ENCODE measurements at regions not wholly inside any gene's neighbourhood (a gene's known extent, or its start where the extent isn't known, plus 50 kb on each side); places are given as distances from the start of the nearest gene placed in this dataset.

GRCh38 chr5:3194271-3194670 is 401.4 kb upstream of the IRX1 start:
- ChIA-PET CTCF (no interaction called here), POLR2A (no interaction called here)
- TF ChIP-seq CTBP1 (IDR thresholded peaks at IDR 0.05; ENCODE audit: borderline replicate concordance): no peak
- TF ChIP-seq PKNOX1 (IDR thresholded peaks at IDR 0.05): no peak
- TF ChIP-seq L3MBTL2 (conservative IDR thresholded peaks at IDR 0.05): no peak
- no peak for TF ChIP-seq ZNF384 (IDR thresholded peaks at IDR 0.05)
- no peak for TF ChIP-seq NFRKB (IDR thresholded peaks at IDR 0.05)
- no peak for TF ChIP-seq ELF4 (IDR thresholded peaks at IDR 0.05)
- no peak for TF ChIP-seq FOXK2 (IDR thresholded peaks at IDR 0.05)
- TF ChIP-seq FOXM1 (IDR thresholded peaks at IDR 0.05; ENCODE audit: borderline replicate concordance): no peak
- no peak for TF ChIP-seq SP1 (IDR thresholded peaks at IDR 0.05)
- TF ChIP-seq BHLHE40 (IDR thresholded peaks at IDR 0.05; ENCODE audit: borderline replicate concordance): no peak
- TF ChIP-seq TARDBP (IDR thresholded peaks at IDR 0.05): no peak
- no peak for TF ChIP-seq SUZ12 (IDR thresholded peaks at IDR 0.05)
- no peak for TF ChIP-seq FOXA1 (IDR thresholded peaks at IDR 0.05)
- TF ChIP-seq HDGF (IDR thresholded peaks at IDR 0.05; ENCODE audit: borderline replicate concordance): no peak
- TF ChIP-seq LEF1 (IDR thresholded peaks at IDR 0.05; ENCODE audit: borderline replicate concordance): no peak
- TF ChIP-seq ARNT (IDR thresholded peaks at IDR 0.05): no peak

GRCh38 chr5:3191585-3191984 is 404.0 kb upstream of the IRX1 start:
- no peak for DNase-seq (ENCODE audit: extremely low spot score)
- TF ChIP-seq FOXM1 (IDR thresholded peaks at IDR 0.05; ENCODE audit: borderline replicate concordance): no peak
- no peak for TF ChIP-seq FOXA1 (IDR thresholded peaks at IDR 0.05)
- TF ChIP-seq PKNOX1 (IDR thresholded peaks at IDR 0.05): no peak
- no peak for TF ChIP-seq LEF1 (IDR thresholded peaks at IDR 0.05; ENCODE audit: borderline replicate concordance)
- no peak for TF ChIP-seq SP1 (IDR thresholded peaks at IDR 0.05)
- no peak for TF ChIP-seq TARDBP (IDR thresholded peaks at IDR 0.05)
- no peak for TF ChIP-seq ARNT (IDR thresholded peaks at IDR 0.05)
- TF ChIP-seq NFRKB (IDR thresholded peaks at IDR 0.05): no peak
- no peak for TF ChIP-seq HDGF (IDR thresholded peaks at IDR 0.05; ENCODE audit: borderline replicate concordance)
- TF ChIP-seq BHLHE40 (IDR thresholded peaks at IDR 0.05; ENCODE audit: borderline replicate concordance): no peak
- no peak for TF ChIP-seq FOXK2 (IDR thresholded peaks at IDR 0.05)
- no peak for TF ChIP-seq ZNF384 (IDR thresholded peaks at IDR 0.05)
- TF ChIP-seq ELF4 (IDR thresholded peaks at IDR 0.05): no peak
- CTCF ChIA-PET: no interaction called here
- POLR2A ChIA-PET: no interaction called here

More at GRCh38 chr5:3194271-3194670, 401.4 kb upstream of the IRX1 start:
- DNase-seq (ENCODE audit: extremely low spot score): no peak

GRCh38 chr5:3190930-3191329 is 404.7 kb upstream of the IRX1 start:
- DNase-seq (ENCODE audit: extremely low spot score): no peak
- no peak for TF ChIP-seq PKNOX1 (IDR thresholded peaks at IDR 0.05)
- TF ChIP-seq NFRKB (IDR thresholded peaks at IDR 0.05): no peak
- no peak for TF ChIP-seq SP1 (IDR thresholded peaks at IDR 0.05)
- TF ChIP-seq TARDBP (IDR thresholded peaks at IDR 0.05): no peak
- TF ChIP-seq SUZ12 (IDR thresholded peaks at IDR 0.05): no peak
- no peak for TF ChIP-seq HDGF (IDR thresholded peaks at IDR 0.05; ENCODE audit: borderline replicate concordance)
- TF ChIP-seq ELF4 (IDR thresholded peaks at IDR 0.05): no peak
- no peak for TF ChIP-seq L3MBTL2 (conservative IDR thresholded peaks at IDR 0.05)
- TF ChIP-seq LEF1 (IDR thresholded peaks at IDR 0.05; ENCODE audit: borderline replicate concordance): no peak
- POLR2A ChIA-PET: no interaction called here
- CTCF ChIA-PET: no interaction called here

- TF ChIP-seq ARNT (IDR thresholded peaks at IDR 0.05) (no peak), ELF4 (IDR thresholded peaks at IDR 0.05) (no peak), ZNF384 (IDR thresholded peaks at IDR 0.05) (no peak), L3MBTL2 (conservative IDR thresholded peaks at IDR 0.05) (no peak), SUZ12 (IDR thresholded peaks at IDR 0.05) (no peak), CTBP1 (IDR thresholded peaks at IDR 0.05; ENCODE audit: borderline replicate concordance) (no peak)
- ChIA-PET CTCF (no interaction called here), POLR2A (no interaction called here)
- DNase-seq (ENCODE audit: extremely low spot score): no peak
Observed at GRCh38 chr5:3190433-3190832, 405.2 kb upstream of the IRX1 start.

- no peak for DNase-seq (ENCODE audit: extremely low spot score)
- TF ChIP-seq PKNOX1 (IDR thresholded peaks at IDR 0.05) (no peak), FOXK2 (IDR thresholded peaks at IDR 0.05) (no peak), NFRKB (IDR thresholded peaks at IDR 0.05) (no peak), L3MBTL2 (conservative IDR thresholded peaks at IDR 0.05) (no peak), FOXM1 (IDR thresholded peaks at IDR 0.05; ENCODE audit: borderline replicate concordance) (no peak), ZNF384 (IDR thresholded peaks at IDR 0.05) (no peak), HDGF (IDR thresholded peaks at IDR 0.05; ENCODE audit: borderline replicate concordance) (no peak), FOXA1 (IDR thresholded peaks at IDR 0.05) (no peak), CTBP1 (IDR thresholded peaks at IDR 0.05; ENCODE audit: borderline replicate concordance) (no peak), BHLHE40 (IDR thresholded peaks at IDR 0.05; ENCODE audit: borderline replicate concordance) (no peak), SUZ12 (IDR thresholded peaks at IDR 0.05) (no peak), ARNT (IDR thresholded peaks at IDR 0.05) (no peak), TARDBP (IDR thresholded peaks at IDR 0.05) (no peak), SP1 (IDR thresholded peaks at IDR 0.05) (no peak)
- ChIA-PET CTCF (no interaction called here), POLR2A (no interaction called here)
Observed at GRCh38 chr5:3187771-3188425, 407.7 kb upstream of the IRX1 start.

Data from HEK293T (cell line).